SK-N-SH treated with all-trans-retinoic acid at 6 μM for 48 hours (cell line): ENCODE measurements at regions not wholly inside any gene's neighbourhood (a gene's known extent, or its start where the extent isn't known, plus 50 kb on each side); places are given as distances from the start of the nearest gene placed in this dataset.

Source experiments
- ARNTL ChIP-seq: fragments of 450-650 bp; formaldehyde crosslinking; IDR thresholded peaks from 2 replicates; pipeline ENCODE4 v1.5.0; 2020; ENCODE audit warnings: low read depth, mild to moderate bottlenecking, moderate library complexity, borderline replicate concordance
- ESRRG ChIP-seq: fragments of 250-450 bp; sonication (Bioruptor Pico); IDR thresholded peaks from 2 replicates; pipeline ENCODE4 v1.6.1; 2021; ENCODE audit warnings: mild to moderate bottlenecking
- GLIS3 ChIP-seq: fragments of 250-450 bp; sonication (Bioruptor Pico); IDR thresholded peaks from 2 replicates; pipeline ENCODE4 v1.5.0; 2020; ENCODE audit warnings: mild to moderate bottlenecking, moderate library complexity
- PPARA ChIP-seq: fragments of 250-450 bp; sonication (Bioruptor Pico); IDR thresholded peaks from 2 replicates; pipeline ENCODE4 v1.5.0; 2020; ENCODE audit warnings: mild to moderate bottlenecking, borderline replicate concordance
- RARB ChIP-seq: fragments of 250-450 bp; sonication (Bioruptor Pico); IDR thresholded peaks from 2 replicates; pipeline ENCODE4 v1.8.0; 2021; ENCODE audit warnings: mild to moderate bottlenecking, moderate library complexity
- SNAI2 ChIP-seq: fragments of 250-450 bp; sonication (Bioruptor Pico); IDR thresholded peaks from 2 replicates; pipeline ENCODE4 v1.5.0; 2020; ENCODE audit warnings: mild to moderate bottlenecking, moderate library complexity
- ZFP3 ChIP-seq: fragments of 250-450 bp; sonication (Bioruptor Pico); IDR thresholded peaks from 2 replicates; pipeline ENCODE4 v1.5.0; 2020; ENCODE audit warnings: mild to moderate bottlenecking, moderate library complexity
- ZNF565 ChIP-seq: fragments of 450-650 bp; formaldehyde crosslinking; conservative IDR thresholded peaks from 2 replicates; pipeline ENCODE4 v1.5.0; 2020; ENCODE audit warnings: low read depth, mild to moderate bottlenecking, moderate library complexity
- ZNF8 ChIP-seq: fragments of 450-650 bp; formaldehyde crosslinking; IDR thresholded peaks from 2 replicates; pipeline ENCODE4 v1.5.0; 2020; ENCODE audit warnings: mild to moderate bottlenecking, moderate library complexity
- TF ChIP-seq, protein P1 (sequence below): fragments of 250-450 bp; sonication (Bioruptor Pico); IDR thresholded peaks from 2 replicates; pipeline ENCODE4 v1.8.0; 2021; ENCODE audit warnings: low read depth, mild to moderate bottlenecking, moderate library complexity, borderline replicate concordance
- TF ChIP-seq, protein P2 (sequence below): fragments of 250-450 bp; sonication (Bioruptor Pico); IDR thresholded peaks from 2 replicates; pipeline ENCODE4 v1.8.0; 2020; ENCODE audit warnings: mild to moderate bottlenecking, moderate library complexity, borderline replicate concordance
- TF ChIP-seq, protein P3 (sequence below): fragments of 250-450 bp; sonication (Bioruptor Pico); IDR thresholded peaks from 2 replicates; pipeline ENCODE4 v1.5.0; 2020; ENCODE audit warnings: mild to moderate bottlenecking, moderate library complexity
- TF ChIP-seq, protein P4 (sequence below): fragments of 250-450 bp; sonication (Bioruptor Pico); IDR thresholded peaks from 2 replicates; pipeline ENCODE4 v1.5.1; 2021; ENCODE audit warnings: mild to moderate bottlenecking, moderate library complexity
- TF ChIP-seq, protein P5 (sequence below): fragments of 250-450 bp; sonication (Bioruptor Pico); IDR thresholded peaks from 2 replicates; pipeline ENCODE4 v1.5.1; 2020; ENCODE audit warnings: low read depth, mild to moderate bottlenecking, moderate library complexity

DNA sequence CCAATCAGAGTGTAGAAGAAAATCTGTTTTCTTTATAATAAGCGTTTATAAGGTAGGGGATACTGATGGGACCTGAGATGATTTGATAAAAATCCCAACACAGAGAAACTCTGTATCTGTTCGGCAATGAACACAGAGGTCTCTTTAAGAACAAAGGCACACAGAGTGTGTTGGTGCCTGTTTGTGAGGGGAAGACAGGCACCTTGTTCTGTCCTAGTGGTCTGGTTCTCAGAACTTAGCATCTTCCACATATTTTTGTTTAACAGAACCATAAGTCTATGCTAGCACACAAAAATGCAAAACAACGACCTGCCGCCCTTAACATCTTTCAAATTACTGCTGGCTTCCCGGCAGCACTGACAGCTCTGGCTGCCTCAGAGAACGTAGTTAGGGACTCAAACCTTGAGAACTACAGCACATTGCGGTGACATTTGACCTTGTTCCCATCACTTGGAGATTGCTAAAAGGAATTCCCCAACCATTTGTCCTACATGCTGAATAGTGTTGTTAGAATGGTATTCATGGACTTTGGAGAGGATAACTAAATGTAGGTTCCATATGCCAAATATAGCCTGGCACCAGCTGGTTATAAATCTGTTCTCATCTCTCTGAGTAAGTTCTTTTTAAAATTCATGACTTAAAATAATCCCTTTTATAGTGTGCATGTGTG is 871.7 kb upstream of the TYRP1 start:
- TF ChIP-seq, protein P1, sequence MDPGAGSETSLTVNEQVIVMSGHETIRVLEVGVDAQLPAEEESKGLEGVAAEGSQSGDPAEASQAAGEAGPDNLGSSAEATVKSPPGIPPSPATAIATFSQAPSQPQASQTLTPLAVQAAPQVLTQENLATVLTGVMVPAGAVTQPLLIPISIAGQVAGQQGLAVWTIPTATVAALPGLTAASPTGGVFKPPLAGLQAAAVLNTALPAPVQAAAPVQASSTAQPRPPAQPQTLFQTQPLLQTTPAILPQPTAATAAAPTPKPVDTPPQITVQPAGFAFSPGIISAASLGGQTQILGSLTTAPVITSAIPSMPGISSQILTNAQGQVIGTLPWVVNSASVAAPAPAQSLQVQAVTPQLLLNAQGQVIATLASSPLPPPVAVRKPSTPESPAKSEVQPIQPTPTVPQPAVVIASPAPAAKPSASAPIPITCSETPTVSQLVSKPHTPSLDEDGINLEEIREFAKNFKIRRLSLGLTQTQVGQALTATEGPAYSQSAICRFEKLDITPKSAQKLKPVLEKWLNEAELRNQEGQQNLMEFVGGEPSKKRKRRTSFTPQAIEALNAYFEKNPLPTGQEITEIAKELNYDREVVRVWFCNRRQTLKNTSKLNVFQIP (CRISPR knock-in tag) = no peak
- TF ChIP-seq ZFP3 (no peak), ZNF565 (CRISPR knock-in tag) (no peak), GLIS3 (no peak), SNAI2 (no peak), ESRRG (CRISPR knock-in tag) (no peak), PPARA (CRISPR knock-in tag) (no peak), ARNTL (CRISPR knock-in tag) (no peak), ZNF8 (CRISPR knock-in tag) (no peak), RARB (no peak)
- TF ChIP-seq, protein P2, sequence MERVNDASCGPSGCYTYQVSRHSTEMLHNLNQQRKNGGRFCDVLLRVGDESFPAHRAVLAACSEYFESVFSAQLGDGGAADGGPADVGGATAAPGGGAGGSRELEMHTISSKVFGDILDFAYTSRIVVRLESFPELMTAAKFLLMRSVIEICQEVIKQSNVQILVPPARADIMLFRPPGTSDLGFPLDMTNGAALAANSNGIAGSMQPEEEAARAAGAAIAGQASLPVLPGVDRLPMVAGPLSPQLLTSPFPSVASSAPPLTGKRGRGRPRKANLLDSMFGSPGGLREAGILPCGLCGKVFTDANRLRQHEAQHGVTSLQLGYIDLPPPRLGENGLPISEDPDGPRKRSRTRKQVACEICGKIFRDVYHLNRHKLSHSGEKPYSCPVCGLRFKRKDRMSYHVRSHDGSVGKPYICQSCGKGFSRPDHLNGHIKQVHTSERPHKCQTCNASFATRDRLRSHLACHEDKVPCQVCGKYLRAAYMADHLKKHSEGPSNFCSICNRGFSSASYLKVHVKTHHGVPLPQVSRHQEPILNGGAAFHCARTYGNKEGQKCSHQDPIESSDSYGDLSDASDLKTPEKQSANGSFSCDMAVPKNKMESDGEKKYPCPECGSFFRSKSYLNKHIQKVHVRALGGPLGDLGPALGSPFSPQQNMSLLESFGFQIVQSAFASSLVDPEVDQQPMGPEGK = no peak
- TF ChIP-seq, protein P3, sequence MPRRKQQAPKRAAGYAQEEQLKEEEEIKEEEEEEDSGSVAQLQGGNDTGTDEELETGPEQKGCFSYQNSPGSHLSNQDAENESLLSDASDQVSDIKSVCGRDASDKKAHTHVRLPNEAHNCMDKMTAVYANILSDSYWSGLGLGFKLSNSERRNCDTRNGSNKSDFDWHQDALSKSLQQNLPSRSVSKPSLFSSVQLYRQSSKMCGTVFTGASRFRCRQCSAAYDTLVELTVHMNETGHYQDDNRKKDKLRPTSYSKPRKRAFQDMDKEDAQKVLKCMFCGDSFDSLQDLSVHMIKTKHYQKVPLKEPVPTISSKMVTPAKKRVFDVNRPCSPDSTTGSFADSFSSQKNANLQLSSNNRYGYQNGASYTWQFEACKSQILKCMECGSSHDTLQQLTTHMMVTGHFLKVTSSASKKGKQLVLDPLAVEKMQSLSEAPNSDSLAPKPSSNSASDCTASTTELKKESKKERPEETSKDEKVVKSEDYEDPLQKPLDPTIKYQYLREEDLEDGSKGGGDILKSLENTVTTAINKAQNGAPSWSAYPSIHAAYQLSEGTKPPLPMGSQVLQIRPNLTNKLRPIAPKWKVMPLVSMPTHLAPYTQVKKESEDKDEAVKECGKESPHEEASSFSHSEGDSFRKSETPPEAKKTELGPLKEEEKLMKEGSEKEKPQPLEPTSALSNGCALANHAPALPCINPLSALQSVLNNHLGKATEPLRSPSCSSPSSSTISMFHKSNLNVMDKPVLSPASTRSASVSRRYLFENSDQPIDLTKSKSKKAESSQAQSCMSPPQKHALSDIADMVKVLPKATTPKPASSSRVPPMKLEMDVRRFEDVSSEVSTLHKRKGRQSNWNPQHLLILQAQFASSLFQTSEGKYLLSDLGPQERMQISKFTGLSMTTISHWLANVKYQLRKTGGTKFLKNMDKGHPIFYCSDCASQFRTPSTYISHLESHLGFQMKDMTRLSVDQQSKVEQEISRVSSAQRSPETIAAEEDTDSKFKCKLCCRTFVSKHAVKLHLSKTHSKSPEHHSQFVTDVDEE = no peak
- TF ChIP-seq, protein P4, sequence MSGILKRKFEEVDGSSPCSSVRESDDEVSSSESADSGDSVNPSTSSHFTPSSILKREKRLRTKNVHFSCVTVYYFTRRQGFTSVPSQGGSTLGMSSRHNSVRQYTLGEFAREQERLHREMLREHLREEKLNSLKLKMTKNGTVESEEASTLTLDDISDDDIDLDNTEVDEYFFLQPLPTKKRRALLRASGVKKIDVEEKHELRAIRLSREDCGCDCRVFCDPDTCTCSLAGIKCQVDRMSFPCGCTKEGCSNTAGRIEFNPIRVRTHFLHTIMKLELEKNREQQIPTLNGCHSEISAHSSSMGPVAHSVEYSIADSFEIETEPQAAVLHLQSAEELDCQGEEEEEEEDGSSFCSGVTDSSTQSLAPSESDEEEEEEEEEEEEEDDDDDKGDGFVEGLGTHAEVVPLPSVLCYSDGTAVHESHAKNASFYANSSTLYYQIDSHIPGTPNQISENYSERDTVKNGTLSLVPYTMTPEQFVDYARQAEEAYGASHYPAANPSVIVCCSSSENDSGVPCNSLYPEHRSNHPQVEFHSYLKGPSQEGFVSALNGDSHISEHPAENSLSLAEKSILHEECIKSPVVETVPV = no peak
- TF ChIP-seq, protein P5, sequence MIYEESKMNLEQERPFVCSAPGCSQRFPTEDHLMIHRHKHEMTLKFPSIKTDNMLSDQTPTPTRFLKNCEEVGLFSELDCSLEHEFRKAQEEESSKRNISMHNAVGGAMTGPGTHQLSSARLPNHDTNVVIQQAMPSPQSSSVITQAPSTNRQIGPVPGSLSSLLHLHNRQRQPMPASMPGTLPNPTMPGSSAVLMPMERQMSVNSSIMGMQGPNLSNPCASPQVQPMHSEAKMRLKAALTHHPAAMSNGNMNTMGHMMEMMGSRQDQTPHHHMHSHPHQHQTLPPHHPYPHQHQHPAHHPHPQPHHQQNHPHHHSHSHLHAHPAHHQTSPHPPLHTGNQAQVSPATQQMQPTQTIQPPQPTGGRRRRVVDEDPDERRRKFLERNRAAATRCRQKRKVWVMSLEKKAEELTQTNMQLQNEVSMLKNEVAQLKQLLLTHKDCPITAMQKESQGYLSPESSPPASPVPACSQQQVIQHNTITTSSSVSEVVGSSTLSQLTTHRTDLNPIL (CRISPR knock-in tag) = no peak
